ENCODE measurements at regions not wholly inside any gene's neighbourhood (a gene's known extent, or its start where the extent isn't known, plus 50 kb on each side); places are given as distances from the start of the nearest gene placed in this dataset.

GRCh38 chr12:63499567-63499966 lies 168.7 kb downstream of the DPY19L2 start:
- H4K5ac ChIP-seq (ENCODE audit: low read depth, low read length), result no peak overlapping the region
- H2BK5ac ChIP-seq (ENCODE audit: low read depth, low read length, poor library complexity, severe bottlenecking), result no peak overlapping the region
- no peak overlapping the region for H3K9ac ChIP-seq (ENCODE audit: low read depth, low read length)
- H2AK5ac ChIP-seq (ENCODE audit: low read depth, low read length), result no peak overlapping the region
- intact Hi-C loops (cut with micrococcal nuclease) (no loop called here), in situ Hi-C loops (cut with MboI; ENCODE audit: low sequenced_read_pairs) (no loop called here), dilution Hi-C loops (cut with HindIII; ENCODE audit: low sequenced_read_pairs, unreplicated experiment) (no loop called here)
- H3K4me3 ChIP-seq (ENCODE audit: insufficient read depth, low read depth, low read length), result no peak overlapping the region
- no peak overlapping the region for H4K91ac ChIP-seq (ENCODE audit: insufficient read depth, low read depth, low read length)
- no peaks in the 10 kb centered on the region for H3K4me1 ChIP-seq (ENCODE audit: control insufficient read depth, insufficient read depth, low read length)
- no peak overlapping the region for H3K18ac ChIP-seq (ENCODE audit: low read depth, low read length)
- H4K8ac ChIP-seq (ENCODE audit: low read depth in 2 of 2, low read length in 2 of 2), result no peak overlapping the region
- ChIA-PET CTCF (no interaction called here), POLR2A (ENCODE audit: unreplicated experiment) (no interaction called here)
- H4K20me1 ChIP-seq (ENCODE audit: insufficient read depth, low read length), result no peaks in the 10 kb centered on the region
- H2BK20ac ChIP-seq (ENCODE audit: low read depth, low read length), result no peak overlapping the region
- H2AFZ ChIP-seq (replicated peaks; ENCODE audit: low read length, poor library complexity), result no peak overlapping the region
- H3K23ac ChIP-seq (ENCODE audit: low read depth, low read length), result no peak overlapping the region
- H3K9me3 ChIP-seq (ENCODE audit: control insufficient read depth, insufficient read depth, low read length), result no peaks in the 10 kb centered on the region
- no peak overlapping the region for H2BK120ac ChIP-seq (ENCODE audit: low read depth, low read length)
- H3K27ac ChIP-seq (ENCODE audit: insufficient read depth, low read length), result no peak overlapping the region
- no peaks in the 10 kb centered on the region for H3K79me1 ChIP-seq (ENCODE audit: low read depth in 1 of 2, low read length in 2 of 2)
- no peak overlapping the region for H2AK9ac ChIP-seq (replicated peaks; ENCODE audit: low read depth, low read length, poor library complexity)
- ATAC-seq (ENCODE audit: low read depth), result no peak
- TF ChIP-seq CHD1 (IDR thresholded peaks at IDR 0.05; ENCODE audit: low read depth, low read length) (no peak), BHLHE40 (IDR thresholded peaks at IDR 0.05; ENCODE audit: low read depth, low read length) (no peak), USF2 (IDR thresholded peaks at IDR 0.05; ENCODE audit: low read depth, low read length) (no peak), ELK1 (IDR thresholded peaks at IDR 0.05; ENCODE audit: borderline replicate concordance, low read depth, low read length) (no peak), RFX5 (IDR thresholded peaks at IDR 0.05; ENCODE audit: low read depth, low read length) (no peak), MAFK (IDR thresholded peaks at IDR 0.05; ENCODE audit: low read depth, low read length) (no peak), NFE2L2 (IDR thresholded peaks at IDR 0.05; ENCODE audit: low read depth, low read length) (no peak), RCOR1 (IDR thresholded peaks at IDR 0.05; ENCODE audit: insufficient replicate concordance, low read length) (no peak), RAD21 (IDR thresholded peaks at IDR 0.05; ENCODE audit: low read length) (no peak), FOS (IDR thresholded peaks at IDR 0.05; ENCODE audit: low read depth, low read length) (no peak), MAZ (IDR thresholded peaks at IDR 0.05; ENCODE audit: borderline replicate concordance, low read depth, low read length) (no peak), MXI1 (IDR thresholded peaks at IDR 0.05; ENCODE audit: borderline replicate concordance, low read depth, low read length) (no peak), SMC3 (IDR thresholded peaks at IDR 0.05; ENCODE audit: low read depth, low read length) (no peak), POLR2A (IDR thresholded peaks at IDR 0.05; ENCODE audit: low read depth, low read length) (no peak), CEBPB (IDR thresholded peaks at IDR 0.05; ENCODE audit: low read depth, low read length) (no peak)
- TF ChIP-seq, protein P1, sequence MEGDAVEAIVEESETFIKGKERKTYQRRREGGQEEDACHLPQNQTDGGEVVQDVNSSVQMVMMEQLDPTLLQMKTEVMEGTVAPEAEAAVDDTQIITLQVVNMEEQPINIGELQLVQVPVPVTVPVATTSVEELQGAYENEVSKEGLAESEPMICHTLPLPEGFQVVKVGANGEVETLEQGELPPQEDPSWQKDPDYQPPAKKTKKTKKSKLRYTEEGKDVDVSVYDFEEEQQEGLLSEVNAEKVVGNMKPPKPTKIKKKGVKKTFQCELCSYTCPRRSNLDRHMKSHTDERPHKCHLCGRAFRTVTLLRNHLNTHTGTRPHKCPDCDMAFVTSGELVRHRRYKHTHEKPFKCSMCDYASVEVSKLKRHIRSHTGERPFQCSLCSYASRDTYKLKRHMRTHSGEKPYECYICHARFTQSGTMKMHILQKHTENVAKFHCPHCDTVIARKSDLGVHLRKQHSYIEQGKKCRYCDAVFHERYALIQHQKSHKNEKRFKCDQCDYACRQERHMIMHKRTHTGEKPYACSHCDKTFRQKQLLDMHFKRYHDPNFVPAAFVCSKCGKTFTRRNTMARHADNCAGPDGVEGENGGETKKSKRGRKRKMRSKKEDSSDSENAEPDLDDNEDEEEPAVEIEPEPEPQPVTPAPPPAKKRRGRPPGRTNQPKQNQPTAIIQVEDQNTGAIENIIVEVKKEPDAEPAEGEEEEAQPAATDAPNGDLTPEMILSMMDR (conservative IDR thresholded peaks at IDR 0.05; ENCODE audit: low read depth, low read length), result no peak
- H3K56ac ChIP-seq (ENCODE audit: extremely low read depth, insufficient read depth, low read length), result no peak overlapping the region
- H3K36me3 ChIP-seq (ENCODE audit: control insufficient read depth, insufficient read depth, low read length), result no peaks in the 10 kb centered on the region
- H3K9me1 ChIP-seq (ENCODE audit: insufficient read depth, low read length), result no peaks in the 10 kb centered on the region
- no peak for DNase-seq
- no peak overlapping the region for H3K4ac ChIP-seq (ENCODE audit: low read depth, low read length)
- no peak overlapping the region for H2BK15ac ChIP-seq (ENCODE audit: low read depth, low read length)
- H3K4me2 ChIP-seq (ENCODE audit: low read depth, low read length), result no peak overlapping the region
- BruUV-seq (replicated peaks), result no TSS peak
- H3K14ac ChIP-seq (replicated peaks; ENCODE audit: low read depth, low read length), result no peak overlapping the region
- H3K27me3 ChIP-seq (ENCODE audit: control insufficient read depth, insufficient read depth, low read length), result no peaks in the 10 kb centered on the region
- 11% methylated on average over 1 of the region's 6 CpGs; no CpG with 5 or more reads in 1 of the 2 experiments for WGBS, 2 experiments (ENCODE audit: extremely low coverage in 2 of 2, insufficient read length in 1 of 2)
